GM23248 (cell line): ENCODE measurements at regions not wholly inside any gene's neighbourhood (a gene's known extent, or its start where the extent isn't known, plus 50 kb on each side); places are given as distances from the start of the nearest gene placed in this dataset.

Source experiments
- DNase-seq: peaks from one replicate; pipeline ENCODE4 v3.0.0-alpha.2; 2015
- H2AFZ ChIP-seq: fragments of 200-600 bp; sonication (generic); 2 replicates; pipeline ENCODE4 v1.6.1; 2016; ENCODE audit warnings: antibody characterized with exemption
- H3F3A ChIP-seq: fragments of 200-600 bp; sonication (generic); 2 replicates; pipeline ENCODE4 v1.6.1; 2016; ENCODE audit warnings: mild to moderate bottlenecking, antibody characterized with exemption, mixed run types; ENCODE audit not compliant: insufficient read depth
- H3K27ac ChIP-seq: fragments of 200-600 bp; sonication (generic); 2 replicates; pipeline ENCODE4 v1.5.1; 2016; ENCODE audit warnings: mild to moderate bottlenecking
- H3K27me3 ChIP-seq: fragments of 200-600 bp; sonication (generic); replicated peaks from 2 replicates; pipeline ENCODE4 v1.6.1; 2016; ENCODE audit warnings: mild to moderate bottlenecking; ENCODE audit not compliant: insufficient read depth
- H3K36me3 ChIP-seq: fragments of 200-600 bp; sonication (generic); 2 replicates; pipeline ENCODE4 v1.6.1; 2016; ENCODE audit warnings: low read depth, mild to moderate bottlenecking
- H3K4me1 ChIP-seq: fragments of 200-600 bp; sonication (generic); 2 replicates; pipeline ENCODE4 v1.6.1; 2016; ENCODE audit warnings: mild to moderate bottlenecking; ENCODE audit not compliant: insufficient read depth
- H3K4me2 ChIP-seq: fragments of 200-600 bp; sonication (generic); one replicate; pipeline ENCODE4 v1.6.1; 2016; ENCODE audit warnings: mild to moderate bottlenecking; ENCODE audit not compliant: unreplicated experiment
- H3K4me3 ChIP-seq: fragments of 200-600 bp; sonication (generic); 2 replicates; pipeline ENCODE4 v1.5.1; 2016; ENCODE audit warnings: mild to moderate bottlenecking
- H3K79me2 ChIP-seq: fragments of 200-600 bp; sonication (generic); 2 replicates; pipeline ENCODE4 v1.6.1; 2016; ENCODE audit warnings: mild to moderate bottlenecking; ENCODE audit not compliant: insufficient read depth
- H3K9ac ChIP-seq: fragments of 200-600 bp; sonication (generic); 2 replicates; pipeline ENCODE4 v1.6.1; 2016; ENCODE audit warnings: mild to moderate bottlenecking
- H3K9me2 ChIP-seq: fragments of 200-600 bp; sonication (generic); 2 replicates; pipeline ENCODE4 v1.6.1; 2016; ENCODE audit warnings: mixed run types, mild to moderate bottlenecking, moderate library complexity; ENCODE audit not compliant: insufficient read depth
- H3K9me3 ChIP-seq: fragments of 200-600 bp; sonication (generic); one replicate; pipeline ENCODE4 v1.6.1; 2017; ENCODE audit warnings: low read depth
- H4K20me1 ChIP-seq: fragments of 200-600 bp; sonication (generic); 2 replicates; pipeline ENCODE4 v1.6.0; 2016; ENCODE audit not compliant: insufficient read depth
- EZH2 ChIP-seq: fragments of 200-600 bp; sonication (generic); IDR thresholded peaks from 2 replicates; pipeline ENCODE4 v1.6.1; 2018; ENCODE audit warnings: antibody characterized with exemption, mild to moderate bottlenecking; ENCODE audit not compliant: insufficient read depth, poor library complexity, severe bottlenecking
- EZH2phosphoT487 ChIP-seq: fragments of 200-600 bp; sonication (generic); IDR thresholded peaks from 2 replicates; pipeline ENCODE4 v1.6.1; 2018; ENCODE audit warnings: antibody characterized with exemption, moderate library complexity, mild to moderate bottlenecking, low read depth; ENCODE audit not compliant: insufficient read depth
- WGBS, 2 experiments: methylation state at CpG; one replicate each; pipeline ENCODE4 v1.1.6; 2015 to 2017; ENCODE audit warnings: low lambda C conversion rate in 2 of 2, low coverage in 1 of 2; ENCODE audit errors: missing lambda C conversion rate in 2 of 2; 5-methylcytosine and 5-hydroxymethylcytosine counted together
- in situ Hi-C: fragments of 300-500 bp; cut with MboI; formaldehyde crosslinking; loops from 2 replicates; pipeline ENCODE4 v1.15.0; 2020

DNA sequence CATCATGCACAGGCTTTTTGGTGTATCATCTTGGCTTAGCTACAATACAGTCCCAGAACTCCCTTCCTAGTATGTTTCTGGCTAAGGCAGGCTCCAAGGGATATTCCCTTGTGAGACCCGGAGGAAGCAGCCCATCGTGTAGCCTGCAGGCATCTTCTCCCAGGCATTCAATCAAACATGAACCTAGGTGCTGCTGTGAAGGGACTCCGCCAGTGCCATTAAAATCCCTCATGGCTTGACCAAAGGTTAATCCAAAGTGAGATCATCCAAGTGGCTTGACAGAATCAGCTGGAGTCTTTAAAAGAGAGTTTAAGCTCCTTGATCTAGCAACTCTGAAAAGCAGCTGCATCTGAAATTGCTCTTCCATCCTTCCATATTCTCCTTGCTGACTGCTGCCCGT lies 333.9 kb downstream of the DIRAS2 start:
- Histone ChIP-seq H3K36me3 (no peaks in the 10 kb centered on the region), H3K27ac (no peak overlapping the region), H3K79me2 (no peaks in the 10 kb centered on the region), H3F3A (no peaks in the 10 kb centered on the region), H3K9me2 (no peaks in the 10 kb centered on the region), H3K9me3 (no peaks in the 10 kb centered on the region), H3K27me3 (no peaks in the 10 kb centered on the region), H3K4me3 (no peak overlapping the region), H3K9ac (no peak overlapping the region), H2AFZ (no peak overlapping the region), H4K20me1 (no peaks in the 10 kb centered on the region), H3K4me2 (no peak overlapping the region), H3K4me1 (no peaks in the 10 kb centered on the region)
- DNase-seq: no peak
- in situ Hi-C loops: no loop called here
- 17% methylated on average over 4 of the region's 4 CpGs for WGBS, 2 experiments
- TF ChIP-seq EZH2phosphoT487: no peak
- no peak for TF ChIP-seq EZH2

GRCh38 chr9:90309809-90310520 lies 332.7 kb downstream of the DIRAS2 start:
- Histone ChIP-seq H2AFZ (no peak overlapping the region), H3K9ac (no peak overlapping the region), H3K79me2 (no peaks in the 10 kb centered on the region), H3K9me3 (no peaks in the 10 kb centered on the region), H4K20me1 (no peaks in the 10 kb centered on the region), H3K4me2 (no peak overlapping the region), H3K27me3 (no peaks in the 10 kb centered on the region), H3K4me3 (no peak overlapping the region), H3K36me3 (no peaks in the 10 kb centered on the region), H3K4me1 (no peaks in the 10 kb centered on the region), H3F3A (no peaks in the 10 kb centered on the region), H3K27ac (no peak overlapping the region), H3K9me2 (no peaks in the 10 kb centered on the region)
- in situ Hi-C loops: no loop called here
- whole genome bisulfite sequencing, 2 experiments: 14 to 21% methylated on average over 7 of the region's 7 CpGs
- no peak for DNase-seq
- no peak for TF ChIP-seq EZH2phosphoT487
- no peak for TF ChIP-seq EZH2

GRCh38 chr9:90310521-90310876 lies 332.1 kb downstream of the DIRAS2 start:
- WGBS, 2 experiments: 42 to 43% methylated on average over 1 of the region's 1 CpG
- Histone ChIP-seq H3K9ac (no peak overlapping the region), H3K4me2 (no peak overlapping the region), H3K9me2 (no peaks in the 10 kb centered on the region), H3K27ac (no peak overlapping the region), H3K4me3 (no peak overlapping the region), H4K20me1 (no peaks in the 10 kb centered on the region), H3K4me1 (no peaks in the 10 kb centered on the region), H3K9me3 (no peaks in the 10 kb centered on the region), H3K27me3 (no peaks in the 10 kb centered on the region), H3K36me3 (no peaks in the 10 kb centered on the region), H3K79me2 (no peaks in the 10 kb centered on the region), H2AFZ (no peak overlapping the region), H3F3A (no peaks in the 10 kb centered on the region)
- no peak for DNase-seq
- in situ Hi-C loops: no loop called here
- TF ChIP-seq EZH2 (no peak), EZH2phosphoT487 (no peak)

GRCh38 chr9:90311811-90312210 lies 330.8 kb downstream of the DIRAS2 start:
- no peak for DNase-seq

DNA sequence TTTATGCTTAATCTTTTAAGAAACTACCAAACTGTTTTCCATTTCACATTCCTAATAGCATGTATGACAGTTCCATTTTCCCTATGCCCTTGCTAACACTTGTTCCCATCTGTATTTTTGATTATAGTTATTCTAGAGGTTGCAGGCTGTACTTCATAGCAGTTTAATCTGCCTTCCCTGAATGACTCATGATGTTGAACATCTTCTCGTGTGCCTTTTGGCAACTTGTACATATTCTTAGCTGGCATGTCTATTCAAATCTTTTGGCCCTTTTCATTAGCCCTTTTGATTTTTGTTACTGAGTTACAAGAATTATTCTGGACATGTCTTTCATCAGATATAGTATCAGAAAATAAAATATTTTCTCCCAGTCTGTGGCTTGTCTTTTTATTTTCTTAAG lies 320.3 kb downstream of the DIRAS2 start:
- 0 to 4% methylated on average over 1 of the region's 1 CpG for WGBS, 2 experiments
- H3K4me2 ChIP-seq: no peak overlapping the region
- no peak overlapping the region for H3K9ac ChIP-seq
- H3K27ac ChIP-seq: no peak overlapping the region
- no peak for TF ChIP-seq EZH2phosphoT487
- no peak for TF ChIP-seq EZH2
- H3K4me1 ChIP-seq: no peaks in the 10 kb centered on the region
- DNase-seq: no peak
- H3K36me3 ChIP-seq: no peaks in the 10 kb centered on the region
- no peaks in the 10 kb centered on the region for H4K20me1 ChIP-seq
- no peaks in the 10 kb centered on the region for H3K9me2 ChIP-seq
- no peaks in the 10 kb centered on the region for H3K9me3 ChIP-seq
- in situ Hi-C loops: no loop called here
- H3K4me3 ChIP-seq: no peak overlapping the region
- no peaks in the 10 kb centered on the region for H3F3A ChIP-seq
- no peaks in the 10 kb centered on the region for H3K27me3 ChIP-seq
- H2AFZ ChIP-seq: no peak overlapping the region
- no peaks in the 10 kb centered on the region for H3K79me2 ChIP-seq

More at GRCh38 chr9:90311811-90312210, 330.8 kb downstream of the DIRAS2 start:
- Histone ChIP-seq H3K9ac (no peak overlapping the region), H2AFZ (no peak overlapping the region), H3K27me3 (no peaks in the 10 kb centered on the region), H3K27ac (no peak overlapping the region), H3F3A (no peaks in the 10 kb centered on the region), H3K9me3 (no peaks in the 10 kb centered on the region), H3K4me3 (no peak overlapping the region), H4K20me1 (no peaks in the 10 kb centered on the region), H3K79me2 (no peaks in the 10 kb centered on the region), H3K9me2 (no peaks in the 10 kb centered on the region), H3K4me2 (no peak overlapping the region), H3K4me1 (no peaks in the 10 kb centered on the region), H3K36me3 (no peaks in the 10 kb centered on the region)
- WGBS, 2 experiments: 31 to 36% methylated on average over 7 of the region's 7 CpGs
- in situ Hi-C loops: no loop called here
- TF ChIP-seq EZH2 (no peak), EZH2phosphoT487 (no peak)
